Naive thymus-derived CD8-positive, alpha-beta T cell (primary cell): ENCODE measurements at regions not wholly inside any gene's neighbourhood (a gene's known extent, or its start where the extent isn't known, plus 50 kb on each side); places are given as distances from the start of the nearest gene placed in this dataset.

Source experiments
- ATAC-seq, 2 donors: fragments of 150-1000 bp; cut with Tn5 transposase in 1 of 2; sonication (Bioruptor Pico), chemical (Tn5 transposase) in 1 of 2; 1 replicate in 1 of 2; 2 replicates in 1 of 2; pipeline ENCODE4 v1.10.0; 2021; ENCODE audit warnings: mild to moderate bottlenecking in 2 of 2, moderate library complexity in 2 of 2
- POLR2A ChIA-PET: fragments of 350-600 bp; sonication (Branson Sonifier 250); formaldehyde crosslinking; loops from one replicate; lab custom pipeline; 2021; ENCODE audit warnings: antibody characterized with exemption; lab: Charles Lee
- DNase-seq, 10 donors: peaks; one replicate each; pipeline versions ENCODE4 v3.0.0 to v3.0.0-alpha.2; 2020 to 2022
- H3K27ac Mint-ChIP-seq, 10 donors: one replicate each; pipeline ENCODE4 v1.8.0; 2020 to 2022; ENCODE audit warnings: mild to moderate bottlenecking in 10 of 10, mixed read lengths in 10 of 10, moderate library complexity in 4 of 10, inconsistent platforms in 1 of 10
- H3K27me3 Mint-ChIP-seq, 5 donors: one replicate each; pipeline ENCODE4 v1.8.0; 2021 to 2022; ENCODE audit warnings: mixed read lengths in 5 of 5
- H3K36me3 Mint-ChIP-seq, 3 donors: one replicate each; pipeline ENCODE4 v1.8.0; 2020 to 2022; ENCODE audit warnings: mixed read lengths in 3 of 3, mild to moderate bottlenecking in 2 of 3, inconsistent platforms in 1 of 3
- H3K4me1 Mint-ChIP-seq, 4 donors: one replicate each; pipeline ENCODE4 v1.8.0; 2021 to 2022; ENCODE audit warnings: mixed read lengths in 4 of 4
- H3K4me3 Mint-ChIP-seq, 10 donors: one replicate each; pipeline ENCODE4 v1.8.0; 2020 to 2022; ENCODE audit warnings: mild to moderate bottlenecking in 10 of 10, mixed read lengths in 10 of 10, moderate library complexity in 6 of 10, inconsistent platforms in 1 of 10
- H3K9me3 Mint-ChIP-seq, 9 donors: one replicate each; pipeline ENCODE4 v1.8.0; 2020 to 2022; ENCODE audit warnings: mixed read lengths in 9 of 9, mild to moderate bottlenecking in 3 of 9, inconsistent platforms in 1 of 9, moderate library complexity in 1 of 9

- POLR2A ChIA-PET, result interaction anchor here (0.6 to 1.1 kb wide), 2 partner anchors 18 to 166 kb away, joined by 3 to 4 read pairs; no protein-coding TSS in a partner anchor
- peaks cover 17 to 61% (median 35%) of the 10 kb centered on the region in 5 donors for H3K27me3 Mint-ChIP-seq
- no peak for DNase-seq
- no peaks in the 10 kb centered on the region for H3K9me3 Mint-ChIP-seq
- peaks cover 2 to 6% (median 2%) of the 10 kb centered on the region in 4 donors for H3K4me1 Mint-ChIP-seq
- no peak overlapping the region for H3K4me3 Mint-ChIP-seq
- H3K36me3 Mint-ChIP-seq, result no peaks in the 10 kb centered on the region
- no peak overlapping the region for H3K27ac Mint-ChIP-seq
- no peak for ATAC-seq
Observed at GRCh38 chr17:77070888-77071279, 69.9 kb upstream of the SEC14L1 start.

GRCh38 chr17:77071925-77072490 is 68.8 kb upstream of the SEC14L1 start:
- POLR2A ChIA-PET, result no interaction called here
- Mint-ChIP-seq H3K4me3 (no peak overlapping the region), H3K9me3 (no peaks in the 10 kb centered on the region), H3K27me3 (peaks cover 16 to 63% (median 36%) of the 10 kb centered on the region in 5 donors), H3K4me1 (peaks cover 0 to 5% (median 0%) of the 10 kb centered on the region in 4 donors), H3K36me3 (no peaks in the 10 kb centered on the region), H3K27ac (no peak overlapping the region)
- DNase-seq, result no peak
- ATAC-seq, result no peak

GRCh38 chr17:77072670-77073069 is 68.1 kb upstream of the SEC14L1 start:
- no peak for DNase-seq
- no peaks in the 10 kb centered on the region for H3K36me3 Mint-ChIP-seq
- peak overlapping the region in 1 of 10 donors; percentile 22 for H3K27ac Mint-ChIP-seq
- H3K9me3 Mint-ChIP-seq, result no peaks in the 10 kb centered on the region
- POLR2A ChIA-PET, result no interaction called here
- H3K4me3 Mint-ChIP-seq, result no peak overlapping the region
- no peak for ATAC-seq
- H3K27me3 Mint-ChIP-seq, result peaks cover 16 to 60% (median 35%) of the 10 kb centered on the region in 5 donors
- H3K4me1 Mint-ChIP-seq, result peaks cover 0 to 5% (median 0%) of the 10 kb centered on the region in 4 donors

GRCh38 chr17:77074681-77075080 is 66.1 kb upstream of the SEC14L1 start:
- no peak for ATAC-seq
- Mint-ChIP-seq H3K36me3 (no peaks in the 10 kb centered on the region), H3K27ac (no peak overlapping the region), H3K4me1 (peaks cover 0 to 5% (median 0%) of the 10 kb centered on the region in 4 donors), H3K27me3 (peaks cover 10 to 53% (median 32%) of the 10 kb centered on the region in 5 donors), H3K4me3 (no peak overlapping the region), H3K9me3 (no peaks in the 10 kb centered on the region)
- no peak for DNase-seq
- POLR2A ChIA-PET, result interaction anchor here (0.6 kb wide), 1 partner anchor 16 kb away, joined by 5 read pairs; no protein-coding TSS in a partner anchor

- Mint-ChIP-seq H3K27ac (peak overlapping the region in 1 of 10 donors; percentile 15), H3K4me1 (peaks cover 0 to 5% (median 0%) of the 10 kb centered on the region in 4 donors), H3K9me3 (no peaks in the 10 kb centered on the region), H3K27me3 (peaks cover 10 to 50% (median 32%) of the 10 kb centered on the region in 5 donors), H3K36me3 (no peaks in the 10 kb centered on the region), H3K4me3 (no peak overlapping the region)
- POLR2A ChIA-PET, result no interaction called here
- no peak for ATAC-seq
- DNase-seq, result no peak
Observed at GRCh38 chr17:77076124-77076830, 64.5 kb upstream of the SEC14L1 start.

- Mint-ChIP-seq H3K4me1 (peaks cover 7 to 20% (median 17%) of the 10 kb centered on the region in 4 donors), H3K9me3 (peaks cover 0 to 4% (median 0%) of the 10 kb centered on the region in 9 donors), H3K27ac (no peak overlapping the region), H3K36me3 (peaks cover 0 to 5% (median 4%) of the 10 kb centered on the region in 3 donors), H3K27me3 (peaks cover 0 to 15% (median 6%) of the 10 kb centered on the region in 5 donors), H3K4me3 (no peak overlapping the region)
- POLR2A ChIA-PET, result no interaction called here
- DNase-seq (no peak), ATAC-seq (no peak)
Observed at GRCh38 chr17:77083531-77083930, 57.2 kb upstream of the SEC14L1 start.

GRCh38 chr17:77085926-77086432 is 54.8 kb upstream of the SEC14L1 start:
- peak overlapping the region in 6 of 10 donors; percentile 29 to 84 (median 65) for H3K27ac Mint-ChIP-seq
- DNase-seq (no peak), ATAC-seq (no peak)
- H3K4me1 Mint-ChIP-seq, result peaks cover 14 to 43% (median 39%) of the 10 kb centered on the region in 4 donors
- H3K9me3 Mint-ChIP-seq, result peaks cover 0 to 4% (median 0%) of the 10 kb centered on the region in 9 donors
- POLR2A ChIA-PET, result interaction anchor here (1.0 to 2.0 kb wide), 2 partner anchors 13 to 54 kb away, joined by 3 to 7 read pairs; partner anchors contain the start of gene SEC14L1
- H3K4me3 Mint-ChIP-seq, result peak overlapping the region in 9 of 10 donors; percentile 22 to 80 (median 54)
- peaks cover 0 to 15% (median 4%) of the 10 kb centered on the region in 5 donors for H3K27me3 Mint-ChIP-seq
- peaks cover 4 to 19% (median 5%) of the 10 kb centered on the region in 3 donors for H3K36me3 Mint-ChIP-seq

GRCh38 chr17:77086433-77087010 is 54.2 kb upstream of the SEC14L1 start:
- H3K36me3 Mint-ChIP-seq, result peaks cover 4 to 24% (median 5%) of the 10 kb centered on the region in 3 donors

GRCh38 chr17:77087650-77088454 is 52.9 kb upstream of the SEC14L1 start:
- DNase-seq (no peak), ATAC-seq (no peak)
- POLR2A ChIA-PET, result interaction anchor here (0.6 to 2.2 kb wide), 17 partner anchors 10 to 871 kb away, joined by 3 to 37 read pairs (median 4); partner anchors contain the start of genes JMJD6, METTL23, PRPSAP1 and SEC14L1
- Mint-ChIP-seq H3K4me1 (peaks cover 19 to 58% (median 48%) of the 10 kb centered on the region in 4 donors), H3K27ac (peak overlapping the region; percentile 94 to 99 (median 99)), H3K4me3 (peak overlapping the region; percentile 87 to 100 (median 97)), H3K36me3 (peaks cover 0 to 37% (median 4%) of the 10 kb centered on the region in 3 donors), H3K27me3 (peaks cover 0 to 7% (median 0%) of the 10 kb centered on the region in 5 donors), H3K9me3 (no peaks in the 10 kb centered on the region)

More at GRCh38 chr17:77086433-77087010, 54.2 kb upstream of the SEC14L1 start:
- ATAC-seq (peak in 1 of 2 donors; percentile 37), DNase-seq (peak; percentile 43 to 85 (median 65))
- Mint-ChIP-seq H3K9me3 (peaks cover 0 to 4% (median 0%) of the 10 kb centered on the region in 9 donors), H3K4me1 (peaks cover 14 to 48% (median 41%) of the 10 kb centered on the region in 4 donors), H3K27ac (peak overlapping the region in 8 of 10 donors; percentile 29 to 84 (median 62)), H3K4me3 (peak overlapping the region; percentile 22 to 80 (median 52)), H3K27me3 (peaks cover 0 to 15% (median 4%) of the 10 kb centered on the region in 5 donors)
- POLR2A ChIA-PET, result interaction anchor here (0.5 to 2.0 kb wide), 4 partner anchors 12 to 523 kb away, joined by 3 to 7 read pairs (median 3); partner anchors contain the start of gene SEC14L1

GRCh38 chr17:77088455-77089123 is 52.2 kb upstream of the SEC14L1 start:
- POLR2A ChIA-PET, result interaction anchor here (0.6 to 2.2 kb wide), 17 partner anchors 9 to 1506 kb away, joined by 3 to 37 read pairs (median 4); partner anchors contain the start of genes JMJD6, METTL23, PRPSAP1 and SEC14L1
- no peaks in the 10 kb centered on the region for H3K9me3 Mint-ChIP-seq
- peak overlapping the region; percentile 87 to 100 (median 97) for H3K4me3 Mint-ChIP-seq
- peak overlapping the region; percentile 94 to 99 (median 99) for H3K27ac Mint-ChIP-seq
- H3K27me3 Mint-ChIP-seq, result peaks cover 0 to 7% (median 0%) of the 10 kb centered on the region in 5 donors
- DNase-seq, result peak; percentile 61 to 92 (median 84)
- H3K36me3 Mint-ChIP-seq, result peaks cover 0 to 45% (median 4%) of the 10 kb centered on the region in 3 donors
- ATAC-seq, result peak; percentile 91 to 92
- peaks cover 19 to 62% (median 50%) of the 10 kb centered on the region in 4 donors for H3K4me1 Mint-ChIP-seq

GRCh38 chr17:77089124-77089490 is 51.7 kb upstream of the SEC14L1 start:
- no peak for DNase-seq
- Mint-ChIP-seq H3K4me3 (peak overlapping the region; percentile 87 to 100 (median 97)), H3K27me3 (peaks cover 0 to 7% (median 0%) of the 10 kb centered on the region in 5 donors), H3K36me3 (peaks cover 0 to 50% (median 4%) of the 10 kb centered on the region in 3 donors), H3K4me1 (peaks cover 19 to 62% (median 50%) of the 10 kb centered on the region in 4 donors), H3K27ac (peak overlapping the region; percentile 94 to 99 (median 99)), H3K9me3 (no peaks in the 10 kb centered on the region)
- POLR2A ChIA-PET, result interaction anchor here (0.6 to 2.2 kb wide), 12 partner anchors 8 to 1506 kb away, joined by 3 to 37 read pairs (median 5); partner anchors contain the start of genes JMJD6, METTL23, SEC14L1 and SRSF2
- peak in 1 of 2 donors; percentile 2 for ATAC-seq
